NOMO-1 (cell line): ENCODE measurements at regions not wholly inside any gene's neighbourhood (a gene's known extent, or its start where the extent isn't known, plus 50 kb on each side); places are given as distances from the start of the nearest gene placed in this dataset.
"Not testable (repeated sequence)": the region's sequence is repeated elsewhere in the genome, so short reads cannot be mapped to it uniquely, and the experiment has no call there.

Experiments used
- DNase-seq, 2 experiments: peaks; one replicate each; lab custom pipeline; 2025; ENCODE audit not compliant: unreplicated experiment in 2 of 2; lab: John Stamatoyannopoulos, UW

GRCh38 chr12:91774434-91774921, 371.2 kb downstream of the BTG1 start:
- no peak for DNase-seq

GRCh38 chr12:91773749-91774429, 371.8 kb downstream of the BTG1 start:
- DNase-seq = no peak

DNA sequence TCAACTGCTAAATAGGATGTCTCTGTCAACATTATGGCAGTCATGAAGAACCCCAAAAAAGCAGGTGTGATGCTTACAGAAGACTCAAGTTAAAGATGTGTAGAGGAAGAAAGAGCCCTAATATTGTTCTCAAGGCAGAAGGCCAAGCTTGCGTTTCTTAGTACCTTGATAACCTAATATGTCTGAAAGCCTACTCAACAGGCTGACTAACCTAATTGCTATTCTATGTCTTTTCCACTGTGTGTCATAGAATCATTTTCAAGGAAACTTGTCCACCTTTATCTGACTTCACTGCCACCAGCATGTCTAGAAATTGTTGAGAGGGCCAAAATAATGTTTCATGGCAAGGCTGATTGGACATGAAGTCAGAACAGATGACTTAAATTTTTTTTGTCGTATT, 373.2 kb downstream of the BTG1 start:
- no peak for DNase-seq

- no peak for DNase-seq
Observed at GRCh38 chr12:91769736-91770135, 375.9 kb downstream of the BTG1 start.

DNA sequence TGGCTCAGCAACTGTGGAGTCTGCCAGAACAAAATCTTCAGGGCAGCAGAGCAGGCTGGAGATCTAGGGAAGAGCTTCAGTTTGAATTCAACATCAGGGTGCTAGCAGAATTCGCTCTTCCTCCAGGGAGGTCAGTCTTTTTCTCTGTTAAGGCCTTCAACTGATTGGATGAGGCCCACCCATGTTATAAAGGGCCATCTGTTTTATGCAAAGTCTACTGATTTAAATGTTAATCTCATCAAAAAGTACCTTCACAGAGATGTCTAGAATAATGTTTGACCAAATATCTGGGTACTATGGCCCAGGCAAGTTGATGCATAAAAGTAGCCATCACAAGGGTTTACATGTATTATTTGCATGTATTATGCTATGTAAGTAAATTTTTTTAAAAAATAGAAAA, 378.4 kb downstream of the BTG1 start:
- DNase-seq = no peak

DNA sequence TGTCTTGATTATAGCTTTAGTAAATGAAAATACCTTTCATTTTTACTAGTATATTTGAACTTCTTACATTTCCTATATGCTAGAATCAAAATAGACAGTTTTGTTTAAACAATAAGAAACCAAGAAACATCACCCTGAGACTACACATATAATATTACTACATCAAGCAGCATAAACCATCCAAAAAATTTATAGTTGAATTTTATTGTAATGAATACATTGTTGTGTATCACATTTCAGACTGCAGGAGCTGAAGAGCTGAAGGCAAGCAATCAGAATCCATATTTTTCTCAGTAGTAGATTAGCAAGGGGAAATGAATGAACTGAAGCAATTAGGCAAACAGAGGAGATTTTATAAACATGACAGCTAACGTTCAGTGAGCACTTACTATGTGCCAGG, 379.2 kb downstream of the BTG1 start:
- DNase-seq = no peak

GRCh38 chr12:91763654-91764370, 381.8 kb downstream of the BTG1 start:
- DNase-seq = no peak

DNA sequence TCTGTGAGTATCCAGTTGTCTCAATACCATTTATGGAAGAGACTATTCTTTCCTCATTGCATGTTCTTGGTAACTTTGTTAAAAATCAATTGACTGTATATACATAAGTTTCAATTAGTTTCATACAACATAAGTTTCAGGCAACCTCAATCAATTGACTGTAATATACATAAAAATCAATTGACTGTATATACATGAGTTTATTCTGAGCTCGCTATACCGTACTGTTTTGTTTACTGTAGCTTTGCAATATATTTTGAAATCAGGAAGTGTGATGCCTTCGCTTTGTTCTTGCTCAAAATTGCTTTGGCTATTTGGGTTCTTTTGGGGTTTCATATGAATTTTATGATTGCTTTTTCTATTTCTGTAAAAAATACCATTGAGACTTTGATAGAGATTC, 392.0 kb downstream of the BTG1 start:
- DNase-seq = no peak

DNA sequence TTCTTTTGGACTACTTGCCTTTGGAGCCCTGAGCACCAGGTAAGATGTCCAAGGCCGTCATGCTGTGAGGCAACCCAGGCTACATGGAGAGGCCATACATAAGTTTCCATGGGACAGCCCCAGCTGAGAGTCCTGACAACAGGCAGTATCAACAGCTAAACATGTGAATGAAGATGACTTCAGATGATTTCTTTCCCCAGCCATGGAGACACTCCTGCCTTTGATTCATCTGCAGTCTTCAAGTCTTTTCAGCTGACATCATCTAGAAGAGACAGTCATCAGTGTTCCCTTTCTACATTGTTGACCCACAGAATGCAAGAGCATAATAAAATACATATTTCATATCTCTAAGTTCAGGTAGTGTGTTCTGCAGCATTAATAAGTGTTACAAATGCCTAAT, 398.7 kb downstream of the BTG1 start:
- DNase-seq = no peak

GRCh38 chr12:91744597-91744996, 401.0 kb downstream of the BTG1 start:
- DNase-seq = no peak

DNA sequence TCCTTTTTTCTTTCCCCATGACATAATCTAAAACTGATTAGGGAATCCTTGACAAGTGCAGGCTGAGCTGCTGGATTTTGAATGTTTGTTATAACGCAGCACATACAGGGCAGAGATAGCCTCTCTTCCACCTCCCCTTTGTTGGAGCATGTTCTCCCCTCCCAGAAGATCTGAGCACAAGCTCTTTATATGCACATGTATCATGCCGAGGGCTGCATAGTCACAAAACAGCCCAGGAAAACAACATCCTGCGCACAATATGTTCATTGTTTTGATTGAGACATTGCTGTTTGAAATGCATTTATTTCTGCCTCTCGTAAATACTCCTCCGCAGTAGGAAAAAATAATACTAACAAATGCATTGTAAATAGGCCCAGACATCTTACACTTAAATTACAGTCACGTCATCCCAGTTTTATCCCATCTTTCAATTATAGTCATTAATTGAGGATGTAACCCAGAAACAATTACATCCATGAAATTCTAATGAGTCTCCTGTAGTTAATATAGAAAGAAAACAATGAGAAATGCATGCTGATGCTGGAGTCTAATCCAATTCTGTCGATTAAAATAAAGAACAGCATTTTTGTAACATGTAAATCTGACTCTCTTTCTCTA, 401.8 kb downstream of the BTG1 start:
- DNase-seq = no peak

- no peak for DNase-seq
Observed at GRCh38 chr12:91743280-91743679, 402.4 kb downstream of the BTG1 start.

DNA sequence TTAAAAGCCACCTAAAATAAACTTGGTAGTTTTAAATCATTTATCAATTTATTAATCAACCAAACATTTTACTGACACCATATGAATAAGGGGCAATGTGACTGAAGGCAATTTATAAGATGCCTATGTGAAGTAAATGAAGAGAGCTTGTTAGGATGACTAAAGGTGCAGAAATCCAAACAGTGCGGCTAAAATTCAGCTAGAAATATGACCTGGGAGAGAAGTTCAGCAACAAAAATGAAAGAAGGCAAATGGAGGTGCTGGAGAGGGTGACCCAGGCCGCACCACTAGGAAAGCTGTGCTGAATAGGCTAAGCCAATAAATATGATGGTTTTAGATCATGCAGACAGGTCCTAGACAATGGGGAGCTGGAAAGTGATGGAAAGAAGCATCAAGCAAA, 403.7 kb downstream of the BTG1 start:
- DNase-seq = no peak

GRCh38 chr12:91733846-91734245, 411.8 kb downstream of the BTG1 start:
- DNase-seq = not testable (repeated sequence)

- no peak for DNase-seq
Observed at GRCh38 chr12:91732086-91732485, 413.6 kb downstream of the BTG1 start.

GRCh38 chr12:91729543-91729942, 416.1 kb downstream of the BTG1 start:
- no peak for DNase-seq

DNA sequence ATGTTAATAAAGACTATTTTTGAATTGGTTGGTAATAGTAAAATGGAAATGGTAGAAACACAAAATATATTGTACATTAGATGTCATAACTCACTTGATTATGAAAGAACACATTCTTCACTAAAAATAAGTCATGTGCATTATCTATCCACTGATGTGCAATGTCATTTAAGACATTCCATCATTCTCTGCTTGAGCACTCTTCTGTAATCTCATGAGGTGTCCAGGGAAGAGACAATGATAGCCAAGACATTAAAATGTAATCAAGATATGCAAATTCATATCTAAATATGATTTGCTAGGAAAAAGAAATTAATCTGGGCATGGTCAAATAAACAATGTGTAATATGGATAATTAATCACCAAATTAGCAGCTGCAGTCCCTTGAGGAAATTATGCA, 422.5 kb downstream of the BTG1 start:
- no peak for DNase-seq

GRCh38 chr12:91722072-91722471, 423.6 kb downstream of the BTG1 start:
- DNase-seq = no peak

- no peak for DNase-seq
Observed at GRCh38 chr12:91721023-91721422, 424.6 kb downstream of the BTG1 start.

- DNase-seq = no peak
Observed at GRCh38 chr12:91718326-91718725, 427.3 kb downstream of the BTG1 start.

DNA sequence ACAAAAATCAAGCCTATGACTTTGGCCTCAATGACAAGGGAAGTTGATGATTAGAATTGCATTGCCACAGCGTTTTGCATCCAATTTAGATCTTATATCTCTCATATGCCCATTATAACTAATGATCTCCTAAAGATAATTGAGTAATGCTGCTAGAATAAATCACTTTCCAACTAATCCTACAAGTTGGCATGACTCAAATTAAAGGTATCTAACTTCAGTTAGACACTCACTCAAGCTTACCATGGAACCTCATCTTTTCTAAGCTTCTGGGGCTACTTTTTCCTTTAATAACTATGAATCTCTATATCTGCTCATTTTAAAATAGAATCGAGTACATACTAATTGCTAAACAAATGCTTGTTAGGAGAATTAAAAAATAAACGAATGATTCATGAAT, 427.8 kb downstream of the BTG1 start:
- DNase-seq = no peak

DNA sequence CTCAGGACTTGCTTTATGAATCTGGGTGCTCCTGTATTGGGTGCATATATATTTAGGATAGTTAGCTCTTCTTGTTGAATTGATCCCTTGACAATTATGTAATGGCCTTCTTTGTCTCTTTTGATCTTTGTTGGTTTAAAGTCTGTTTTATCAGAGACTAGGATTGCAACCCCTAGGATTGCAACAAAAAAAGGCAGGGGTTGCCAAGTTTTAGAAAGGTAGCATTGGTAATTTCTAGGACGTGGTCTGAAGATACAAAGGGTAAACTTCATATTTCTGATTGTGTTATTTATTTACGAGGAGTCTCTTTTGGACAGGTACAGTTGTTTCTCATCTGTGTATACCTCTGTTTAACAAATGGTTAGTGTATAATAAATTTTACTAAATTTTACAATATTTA, 433.7 kb downstream of the BTG1 start:
- DNase-seq = not testable (repeated sequence)
